Lower leg skin (tissue), 4 donors: ENCODE measurements at regions not wholly inside any gene's neighbourhood (a gene's known extent, or its start where the extent isn't known, plus 50 kb on each side); places are given as distances from the start of the nearest gene placed in this dataset.
"Not testable (repeated sequence)": the region's sequence is repeated elsewhere in the genome, so short reads cannot be mapped to it uniquely, and the experiment has no call there.

ENCODE experiments used
- DNase-seq, 2 donors: peaks; one replicate each; pipeline ENCODE4 v3.0.0-alpha.2; 2019; ENCODE audit warnings: low spot score in 2 of 2
- H3K4me3 ChIP-seq: fragments of 200-600 bp; sonication (generic); 2 replicates; pipeline ENCODE4 v1.5.1; 2017; ENCODE audit warnings: mild to moderate bottlenecking, low read depth; ENCODE audit not compliant: poor library complexity, severe bottlenecking
- POLR2A ChIP-seq, 2 donors: fragments of 450-650 bp; IDR thresholded peaks; one replicate each; pipeline ENCODE4 v1.6.1; 2016 to 2017; ENCODE audit warnings: antibody characterized with exemption in 2 of 2, mild to moderate bottlenecking in 1 of 2, moderate library complexity in 1 of 2
- WGBS, 2 donors: methylation state at CpG; one replicate each; pipeline ENCODE4 v1.1.5; 2018; 5-methylcytosine and 5-hydroxymethylcytosine counted together
- intact Hi-C: fragments of 100-400 bp; cut with DNase I; formaldehyde crosslinking; loops from one replicate; pipeline ENCODE4 v1.15.0; 2023; ENCODE audit warnings: low total_unique reads
- TF ChIP-seq, protein P1 (sequence below), 3 donors: fragments of 450-650 bp; IDR thresholded peaks; one replicate each; pipeline ENCODE4 v1.5.1; 2016; ENCODE audit warnings: antibody characterized with exemption in 3 of 3, mild to moderate bottlenecking in 3 of 3, moderate library complexity in 2 of 3

DNA sequence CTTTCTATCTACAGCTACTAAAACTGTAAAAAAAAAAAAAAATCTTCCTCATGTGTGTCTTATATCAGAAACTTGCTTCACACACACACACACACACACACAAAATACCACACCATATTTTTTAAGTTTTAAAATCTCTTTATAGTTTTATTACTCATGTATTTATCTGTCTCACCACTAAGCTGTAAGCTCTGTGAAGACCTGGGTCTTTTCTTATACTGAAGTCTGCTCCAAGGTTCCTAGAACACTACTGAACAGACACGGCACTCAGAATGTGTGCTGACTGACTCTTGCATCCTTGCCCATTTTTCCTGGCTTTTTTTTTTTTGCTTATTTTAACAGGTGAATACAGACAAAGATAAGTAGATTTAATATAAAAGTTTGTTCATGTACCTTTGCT lies 135.6 kb upstream of the CXXC4 start:
- H3K4me3 ChIP-seq = no peak overlapping the region
- TF ChIP-seq POLR2A (IDR thresholded peaks at IDR 0.05) = no peak
- TF ChIP-seq, protein P1, sequence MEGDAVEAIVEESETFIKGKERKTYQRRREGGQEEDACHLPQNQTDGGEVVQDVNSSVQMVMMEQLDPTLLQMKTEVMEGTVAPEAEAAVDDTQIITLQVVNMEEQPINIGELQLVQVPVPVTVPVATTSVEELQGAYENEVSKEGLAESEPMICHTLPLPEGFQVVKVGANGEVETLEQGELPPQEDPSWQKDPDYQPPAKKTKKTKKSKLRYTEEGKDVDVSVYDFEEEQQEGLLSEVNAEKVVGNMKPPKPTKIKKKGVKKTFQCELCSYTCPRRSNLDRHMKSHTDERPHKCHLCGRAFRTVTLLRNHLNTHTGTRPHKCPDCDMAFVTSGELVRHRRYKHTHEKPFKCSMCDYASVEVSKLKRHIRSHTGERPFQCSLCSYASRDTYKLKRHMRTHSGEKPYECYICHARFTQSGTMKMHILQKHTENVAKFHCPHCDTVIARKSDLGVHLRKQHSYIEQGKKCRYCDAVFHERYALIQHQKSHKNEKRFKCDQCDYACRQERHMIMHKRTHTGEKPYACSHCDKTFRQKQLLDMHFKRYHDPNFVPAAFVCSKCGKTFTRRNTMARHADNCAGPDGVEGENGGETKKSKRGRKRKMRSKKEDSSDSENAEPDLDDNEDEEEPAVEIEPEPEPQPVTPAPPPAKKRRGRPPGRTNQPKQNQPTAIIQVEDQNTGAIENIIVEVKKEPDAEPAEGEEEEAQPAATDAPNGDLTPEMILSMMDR (IDR thresholded peaks at IDR 0.05) = no peak
- intact Hi-C loops = no loop called here
- WGBS, 2 donors = 86 to 91% methylated on average over 1 of the region's 1 CpG
- DNase-seq = no peak

DNA sequence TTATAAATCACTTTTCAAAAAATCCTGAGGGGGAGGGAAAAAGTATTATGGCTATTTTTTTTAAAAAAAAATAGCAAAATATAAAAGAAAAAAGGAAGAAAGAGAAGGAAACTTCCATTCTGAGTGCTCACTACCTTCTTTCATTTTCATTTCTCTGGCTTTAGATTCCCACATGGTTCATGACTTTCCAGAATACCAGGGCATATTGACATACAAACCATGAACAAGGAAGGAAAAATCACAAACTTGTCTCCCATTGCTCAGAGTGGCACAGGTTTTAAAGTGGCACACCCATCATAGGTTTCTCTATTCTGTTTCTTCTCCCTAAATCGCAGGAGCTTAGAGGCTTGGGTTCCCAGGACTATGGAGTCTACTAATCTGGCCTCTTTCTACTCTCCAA lies 136.3 kb upstream of the CXXC4 start:
- TF ChIP-seq, protein P1 (IDR thresholded peaks at IDR 0.05) = no peak
- TF ChIP-seq POLR2A (IDR thresholded peaks at IDR 0.05) = no peak
- DNase-seq = no peak
- WGBS, 2 donors = 86 to 91% methylated on average over 1 of the region's 1 CpG
- H3K4me3 ChIP-seq = no peak overlapping the region
- intact Hi-C loops = no loop called here

DNA sequence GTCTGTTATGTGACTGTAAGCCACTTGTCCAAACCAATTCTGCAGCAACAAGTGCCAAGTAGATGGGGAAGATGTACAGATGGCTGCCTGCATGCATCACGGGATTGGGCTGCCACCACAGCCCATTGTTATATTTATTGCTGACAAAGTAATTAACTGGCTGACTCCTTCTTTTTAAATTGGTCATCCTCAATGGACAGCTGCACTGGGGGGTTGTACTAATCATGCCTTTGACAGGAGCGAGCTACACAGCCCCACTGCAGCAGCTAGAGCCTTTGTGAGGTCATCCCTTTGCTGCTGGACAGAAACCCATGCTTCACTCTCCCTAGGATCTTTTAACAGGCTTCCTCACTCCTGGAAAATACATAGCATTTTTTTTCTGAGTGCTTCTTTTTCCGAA lies 146.7 kb upstream of the CXXC4 start:
- intact Hi-C loops = no loop called here
- DNase-seq = no peak
- TF ChIP-seq, protein P1 (IDR thresholded peaks at IDR 0.05) = no peak
- no peak for TF ChIP-seq POLR2A (IDR thresholded peaks at IDR 0.05)
- WGBS, 2 donors = 57 to 64% methylated on average over 3 of the region's 3 CpGs
- no peak overlapping the region for H3K4me3 ChIP-seq

DNA sequence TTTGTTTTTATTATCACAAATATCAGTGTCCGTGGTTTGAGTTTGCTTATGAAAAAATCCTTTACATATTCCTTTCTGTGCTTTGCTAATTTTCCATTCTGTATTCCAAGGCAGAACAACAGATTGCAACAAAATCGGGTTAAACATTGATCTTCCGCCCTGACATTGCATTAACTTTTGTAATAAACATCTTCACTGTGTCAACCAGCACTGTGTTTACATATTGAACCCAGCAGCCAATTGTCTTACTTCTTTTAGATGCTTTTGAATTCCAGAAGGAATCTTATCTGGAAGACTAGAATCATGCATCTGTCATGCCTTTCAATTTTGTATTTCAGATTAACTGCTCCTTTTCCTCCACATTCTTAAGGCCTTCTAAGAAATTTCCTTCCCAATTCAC lies 147.8 kb upstream of the CXXC4 start:
- DNase-seq = no peak
- WGBS, 2 donors = 75 to 86% methylated on average over 3 of the region's 3 CpGs
- no peak overlapping the region for H3K4me3 ChIP-seq
- intact Hi-C loops = no loop called here
- TF ChIP-seq, protein P1 (IDR thresholded peaks at IDR 0.05) = no peak
- no peak for TF ChIP-seq POLR2A (IDR thresholded peaks at IDR 0.05)

DNA sequence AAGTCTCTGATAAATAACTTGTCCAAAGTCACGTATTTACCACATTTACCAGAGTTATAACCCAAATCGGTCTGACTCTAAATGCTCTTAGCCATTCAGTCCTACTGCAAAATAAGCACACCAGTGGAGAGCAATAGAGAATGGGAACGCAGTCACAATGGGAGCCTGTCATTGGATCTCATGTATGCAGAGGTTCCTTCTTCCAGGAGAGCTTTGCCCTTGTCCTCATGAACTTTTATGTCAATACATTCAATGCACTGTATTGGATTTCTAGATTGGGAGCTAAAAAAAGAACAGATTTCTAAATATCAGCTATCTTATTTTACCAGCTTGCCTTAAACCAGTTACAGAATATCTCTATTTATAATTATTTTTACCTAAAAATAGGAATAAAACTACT lies 149.1 kb upstream of the CXXC4 start:
- intact Hi-C loops = no loop called here
- WGBS, 2 donors = 89% methylated on average over 3 of the region's 3 CpGs

GRCh38 chr4:104649631-104650030 lies 154.9 kb upstream of the CXXC4 start:
- 95 to 100% methylated on average over 1 of the region's 1 CpG for WGBS, 2 donors
- intact Hi-C loops = no loop called here
- DNase-seq = no peak
- no peak overlapping the region for H3K4me3 ChIP-seq
- no peak for TF ChIP-seq POLR2A (IDR thresholded peaks at IDR 0.05)
- TF ChIP-seq, protein P1 (IDR thresholded peaks at IDR 0.05) = no peak

More for the DNA sequence above, 149.1 kb upstream of the CXXC4 start:
- no peak overlapping the region for H3K4me3 ChIP-seq
- no peak for TF ChIP-seq POLR2A (IDR thresholded peaks at IDR 0.05)
- TF ChIP-seq, protein P1 (IDR thresholded peaks at IDR 0.05) = no peak
- DNase-seq = no peak

GRCh38 chr4:104662269-104662668 lies 167.6 kb upstream of the CXXC4 start:
- WGBS, 2 donors = 63 to 84% methylated on average over 3 of the region's 3 CpGs

More at GRCh38 chr4:104662269-104662668, 167.6 kb upstream of the CXXC4 start:
- H3K4me3 ChIP-seq, intact Hi-C loops, DNase-seq: not testable (repeated sequence)
